Stimulated activated CD8-positive, alpha-beta memory T cell treated with anti-CD3 and anti-CD28 coated beads, Interleukin-15, amount 100 ng/mL, for 24 hours (primary cell): ENCODE measurements at regions not wholly inside any gene's neighbourhood (a gene's known extent, or its start where the extent isn't known, plus 50 kb on each side); places are given as distances from the start of the nearest gene placed in this dataset.
"Not testable (repeated sequence)": the region's sequence is repeated elsewhere in the genome, so short reads cannot be mapped to it uniquely, and the experiment has no call there.

ENCODE experiments used
- DNase-seq: peaks from one replicate; pipeline ENCODE4 v3.0.0-alpha.2; 2020; ENCODE audit warnings: low read depth

- no peak for DNase-seq
Measured at GRCh38 chr9:110123341-110124095, 84.4 kb downstream of the C9orf152 start.

- DNase-seq = no peak
Measured at GRCh38 chr9:110124439-110124838, 83.5 kb downstream of the C9orf152 start.

- DNase-seq = no peak
Measured at GRCh38 chr9:110125207-110125751, 82.7 kb downstream of the C9orf152 start.

- DNase-seq = no peak
Measured at GRCh38 chr9:110125763-110126351, 82.1 kb downstream of the C9orf152 start.

GRCh38 chr9:110126499-110126941, 81.4 kb downstream of the C9orf152 start:
- no peak for DNase-seq

- DNase-seq = no peak
Measured at GRCh38 chr9:110126986-110127864, 80.7 kb downstream of the C9orf152 start.

GRCh38 chr9:110128664-110129329, 79.2 kb downstream of the C9orf152 start:
- DNase-seq = no peak

GRCh38 chr9:110129425-110129824, 78.5 kb downstream of the C9orf152 start:
- DNase-seq = no peak

GRCh38 chr9:110130211-110130610, 77.7 kb downstream of the C9orf152 start:
- no peak for DNase-seq

- DNase-seq = no peak
Measured at GRCh38 chr9:110130791-110131416, 77.1 kb downstream of the C9orf152 start.

- no peak for DNase-seq
Measured at GRCh38 chr9:110131499-110131898, 76.5 kb downstream of the C9orf152 start.

- DNase-seq = not testable (repeated sequence)
Measured at GRCh38 chr9:110132531-110132930, 75.4 kb downstream of the C9orf152 start.

- no peak for DNase-seq
Measured at GRCh38 chr9:110133059-110133458, 74.9 kb downstream of the C9orf152 start.

- DNase-seq = no peak
Measured at GRCh38 chr9:110133608-110134210, 74.2 kb downstream of the C9orf152 start.

- DNase-seq = no peak
Measured at GRCh38 chr9:110135846-110136245, 72.1 kb downstream of the C9orf152 start.

- DNase-seq = no peak
Measured at GRCh38 chr9:110136802-110137201, 71.2 kb downstream of the C9orf152 start.

GRCh38 chr9:110140276-110140675, 67.7 kb downstream of the C9orf152 start:
- DNase-seq = no peak

- DNase-seq = no peak
Measured at GRCh38 chr9:110141227-110141793, 66.6 kb downstream of the C9orf152 start.

GRCh38 chr9:110142253-110142652, 65.7 kb downstream of the C9orf152 start:
- DNase-seq = no peak

GRCh38 chr9:110142868-110143481, 65.0 kb downstream of the C9orf152 start:
- no peak for DNase-seq
